ENCODE measurements at regions not wholly inside any gene's neighbourhood (a gene's known extent, or its start where the extent isn't known, plus 50 kb on each side); places are given as distances from the start of the nearest gene placed in this dataset.

GRCh38 chr7:136179851-136180721, 202.9 kb upstream of the MTPN start:
- no peak for TF ChIP-seq EZH2 (IDR thresholded peaks at IDR 0.05; ENCODE audit: low read depth)
- no peak for TF ChIP-seq CTCF (conservative IDR thresholded peaks at IDR 0.05)

Measured in PC-9 (cell line).